ENCODE measurements at regions not wholly inside any gene's neighbourhood (a gene's known extent, or its start where the extent isn't known, plus 50 kb on each side); places are given as distances from the start of the nearest gene placed in this dataset.

- TF ChIP-seq ISL1 (CRISPR knock-in tag; IDR thresholded peaks at IDR 0.05) (peak; percentile 41), ARNTL (CRISPR knock-in tag; IDR thresholded peaks at IDR 0.05; ENCODE audit: borderline replicate concordance, low read depth) (no peak), ZNF8 (CRISPR knock-in tag; IDR thresholded peaks at IDR 0.05) (no peak), ZNF70 (CRISPR knock-in tag; IDR thresholded peaks at IDR 0.05) (no peak), ZNF565 (CRISPR knock-in tag; conservative IDR thresholded peaks at IDR 0.05; ENCODE audit: low read depth) (no peak), TSHZ2 (CRISPR knock-in tag; IDR thresholded peaks at IDR 0.05) (no peak), CREB5 (CRISPR knock-in tag; IDR thresholded peaks at IDR 0.05; ENCODE audit: low read depth) (peak; percentile 47; the same call in 1 of the 2 replicates), RARB (CRISPR knock-in tag; IDR thresholded peaks at IDR 0.05) (no peak), GLIS3 (CRISPR knock-in tag; IDR thresholded peaks at IDR 0.05) (no peak), OSR1 (CRISPR knock-in tag; IDR thresholded peaks at IDR 0.05) (no peak), CSDC2 (CRISPR knock-in tag; IDR thresholded peaks at IDR 0.05) (no peak), CSRNP3 (CRISPR knock-in tag; IDR thresholded peaks at IDR 0.05) (no peak), PATZ1 (CRISPR knock-in tag; IDR thresholded peaks at IDR 0.05; ENCODE audit: borderline replicate concordance) (no peak)
Observed at GRCh38 chr5:167643631-167644280, 647.7 kb upstream of the WWC1 start.

All from SK-N-SH treated with all-trans-retinoic acid at 6 μM for 48 hours (cell line).